Muscle of leg (tissue), 3 donors: ENCODE measurements at regions not wholly inside any gene's neighbourhood (a gene's known extent, or its start where the extent isn't known, plus 50 kb on each side); places are given as distances from the start of the nearest gene placed in this dataset.

Experiments used
- DNase-seq: peaks from one replicate; pipeline ENCODE4 v3.0.0; 2013
- H3K27ac ChIP-seq: one replicate; pipeline ENCODE4 v1.5.1; 2013; ENCODE audit warnings: mild to moderate bottlenecking, low read length, control low read depth
- H3K27me3 ChIP-seq: one replicate; pipeline ENCODE4 v1.6.1; 2013; ENCODE audit warnings: low read length; ENCODE audit not compliant: control insufficient read depth, insufficient read depth
- H3K36me3 ChIP-seq: one replicate; pipeline ENCODE4 v1.6.1; 2013; ENCODE audit warnings: low read length; ENCODE audit not compliant: control insufficient read depth, insufficient read depth
- H3K4me1 ChIP-seq: one replicate; pipeline ENCODE4 v1.6.1; 2013; ENCODE audit warnings: low read length; ENCODE audit not compliant: control insufficient read depth, insufficient read depth
- H3K4me3 ChIP-seq: one replicate; pipeline ENCODE4 v1.5.1; 2013; ENCODE audit warnings: low read length, control low read depth
- H3K9me3 ChIP-seq: replicated peaks from 2 replicates; pipeline ENCODE4 v1.6.1; 2013; ENCODE audit warnings: low read depth, low read length; ENCODE audit not compliant: control insufficient read depth
- WGBS: methylation state at CpG from one replicate; pipeline ENCODE4 v1.1.5; 2013; ENCODE audit warnings: missing lambda C conversion rate; ENCODE audit not compliant: insufficient coverage; 5-methylcytosine and 5-hydroxymethylcytosine counted together

- H3K9me3 ChIP-seq: no peaks in the 10 kb centered on the region
- no peaks in the 10 kb centered on the region for H3K4me1 ChIP-seq
- H3K27ac ChIP-seq: no peak overlapping the region
- WGBS: no CpG with 5 or more reads among the region's 2 CpGs
- no peak for DNase-seq
- no peaks in the 10 kb centered on the region for H3K27me3 ChIP-seq
- no peak overlapping the region for H3K4me3 ChIP-seq
- H3K36me3 ChIP-seq: no peaks in the 10 kb centered on the region
Measured at GRCh38 chr12:98229540-98229924, 285.9 kb upstream of the TMPO start.

GRCh38 chr12:98232753-98233390, 282.5 kb upstream of the TMPO start:
- no peak for DNase-seq
- 82% methylated on average over 1 of the region's 3 CpGs for WGBS
- no peaks in the 10 kb centered on the region for H3K36me3 ChIP-seq

GRCh38 chr12:98235301-98235700, 280.1 kb upstream of the TMPO start:
- H3K27me3 ChIP-seq: no peaks in the 10 kb centered on the region
- no peak overlapping the region for H3K4me3 ChIP-seq
- H3K27ac ChIP-seq: no peak overlapping the region
- no peak for DNase-seq
- whole genome bisulfite sequencing: 60% methylated on average over 1 of the region's 2 CpGs
- H3K9me3 ChIP-seq: no peaks in the 10 kb centered on the region
- H3K36me3 ChIP-seq: no peaks in the 10 kb centered on the region
- H3K4me1 ChIP-seq: no peaks in the 10 kb centered on the region

More at GRCh38 chr12:98232753-98233390, 282.5 kb upstream of the TMPO start:
- no peak overlapping the region for H3K4me3 ChIP-seq
- no peaks in the 10 kb centered on the region for H3K27me3 ChIP-seq
- H3K9me3 ChIP-seq: no peaks in the 10 kb centered on the region
- no peak overlapping the region for H3K27ac ChIP-seq
- no peaks in the 10 kb centered on the region for H3K4me1 ChIP-seq

GRCh38 chr12:98238515-98239130, 276.8 kb upstream of the TMPO start:
- H3K36me3 ChIP-seq: no peaks in the 10 kb centered on the region
- H3K27me3 ChIP-seq: no peaks in the 10 kb centered on the region
- H3K9me3 ChIP-seq: peaks cover 3% of the 10 kb centered on the region
- H3K27ac ChIP-seq: no peak overlapping the region
- 17% methylated on average over 1 of the region's 4 CpGs for WGBS
- H3K4me3 ChIP-seq: no peak overlapping the region
- peak; percentile 85 for DNase-seq
- H3K4me1 ChIP-seq: no peaks in the 10 kb centered on the region

GRCh38 chr12:98243190-98243589, 272.2 kb upstream of the TMPO start:
- H3K4me3 ChIP-seq: no peak overlapping the region
- DNase-seq: no peak
- H3K27ac ChIP-seq: no peak overlapping the region
- H3K9me3 ChIP-seq: peaks cover 3% of the 10 kb centered on the region
- H3K36me3 ChIP-seq: no peaks in the 10 kb centered on the region
- H3K27me3 ChIP-seq: no peaks in the 10 kb centered on the region
- no CpG with 5 or more reads among the region's 1 CpG for WGBS
- no peaks in the 10 kb centered on the region for H3K4me1 ChIP-seq

GRCh38 chr12:98244136-98244535, 271.3 kb upstream of the TMPO start:
- Histone ChIP-seq H3K27ac (no peak overlapping the region), H3K36me3 (no peaks in the 10 kb centered on the region), H3K9me3 (peaks cover 3% of the 10 kb centered on the region), H3K27me3 (no peaks in the 10 kb centered on the region), H3K4me1 (no peaks in the 10 kb centered on the region), H3K4me3 (no peak overlapping the region)
- DNase-seq: no peak
- no CpG with 5 or more reads among the region's 2 CpGs for WGBS

- no peaks in the 10 kb centered on the region for H3K9me3 ChIP-seq
- H3K4me3 ChIP-seq: no peak overlapping the region
- no peaks in the 10 kb centered on the region for H3K27me3 ChIP-seq
- H3K4me1 ChIP-seq: no peaks in the 10 kb centered on the region
- H3K27ac ChIP-seq: no peak overlapping the region
- WGBS: no CpG with 5 or more reads among the region's 7 CpGs
- no peak for DNase-seq
- H3K36me3 ChIP-seq: no peaks in the 10 kb centered on the region
Measured at GRCh38 chr12:98253207-98254037, 262.0 kb upstream of the TMPO start.

- H3K4me1 ChIP-seq: peaks cover 2% of the 10 kb centered on the region
- WGBS: no CpG with 5 or more reads among the region's 1 CpG
- H3K36me3 ChIP-seq: no peaks in the 10 kb centered on the region
- no peak overlapping the region for H3K4me3 ChIP-seq
- no peaks in the 10 kb centered on the region for H3K27me3 ChIP-seq
- no peaks in the 10 kb centered on the region for H3K9me3 ChIP-seq
- no peak for DNase-seq
- no peak overlapping the region for H3K27ac ChIP-seq
Measured at GRCh38 chr12:98256830-98257229, 258.6 kb upstream of the TMPO start.

- Histone ChIP-seq H3K36me3 (no peaks in the 10 kb centered on the region), H3K27ac (no peak overlapping the region), H3K4me1 (peaks cover 2% of the 10 kb centered on the region), H3K4me3 (no peak overlapping the region), H3K9me3 (no peaks in the 10 kb centered on the region), H3K27me3 (no peaks in the 10 kb centered on the region)
- 20% methylated on average over 1 of the region's 5 CpGs for WGBS
- DNase-seq: peak; percentile 68
Measured at GRCh38 chr12:98259693-98260092, 255.7 kb upstream of the TMPO start.

- H3K36me3 ChIP-seq: no peaks in the 10 kb centered on the region
- no peaks in the 10 kb centered on the region for H3K9me3 ChIP-seq
- 43% methylated on average over 1 of the region's 5 CpGs for WGBS
- H3K27me3 ChIP-seq: no peaks in the 10 kb centered on the region
- H3K4me3 ChIP-seq: no peak overlapping the region
- no peak overlapping the region for H3K27ac ChIP-seq
- H3K4me1 ChIP-seq: peaks cover 2% of the 10 kb centered on the region
- no peak for DNase-seq
Measured at GRCh38 chr12:98260276-98260675, 255.1 kb upstream of the TMPO start.
